Uterus (tissue), 3 donors: ENCODE measurements at regions not wholly inside any gene's neighbourhood (a gene's known extent, or its start where the extent isn't known, plus 50 kb on each side); places are given as distances from the start of the nearest gene placed in this dataset.

Experiments used
- DNase-seq, 2 donors: peaks; one replicate each; pipeline ENCODE4 v3.0.0-alpha.2; 2019 to 2020
- H3K27ac ChIP-seq, 2 donors: fragments of 200-600 bp; sonication (generic); 1 replicate in 1 of 2; 2 replicates in 1 of 2; pipeline ENCODE4 v1.5.1; 2016 to 2018
- H3K27me3 ChIP-seq, 2 donors: fragments of 200-600 bp; sonication (generic); one replicate each; pipeline ENCODE4 v1.5.1; 2018 to 2019; ENCODE audit warnings: control low read depth in 1 of 2
- H3K36me3 ChIP-seq, 2 donors: fragments of 200-600 bp; sonication (generic); one replicate each; pipeline ENCODE4 v1.5.1; 2019; ENCODE audit warnings: control low read depth in 1 of 2
- H3K4me1 ChIP-seq, 2 donors: fragments of 200-600 bp; sonication (generic); one replicate each; pipeline ENCODE4 v1.5.1; 2018 to 2019; ENCODE audit warnings: control low read depth in 1 of 2
- H3K4me3 ChIP-seq, 2 donors: fragments of 200-600 bp; sonication (generic); 1 replicate in 1 of 2; 2 replicates in 1 of 2; pipeline ENCODE4 v1.5.1; 2018 to 2019; ENCODE audit warnings: mild to moderate bottlenecking in 1 of 2
- H3K9me3 ChIP-seq, 2 donors: fragments of 200-600 bp; sonication (generic); one replicate each; pipeline ENCODE4 v1.5.1; 2019; ENCODE audit warnings: control low read depth in 1 of 2
- POLR2A ChIP-seq, 2 donors: fragments of 450-650 bp; IDR thresholded peaks; one replicate each; pipeline ENCODE4 v1.6.1; 2016; ENCODE audit warnings: antibody characterized with exemption in 2 of 2, mild to moderate bottlenecking in 1 of 2, moderate library complexity in 1 of 2
- intact Hi-C: fragments of 100-400 bp; cut with DNase I; formaldehyde crosslinking; loops from one replicate; pipeline ENCODE4 v1.15.1; 2023; ENCODE audit warnings: low total_unique reads
- TF ChIP-seq, protein P1 (sequence below), 4 experiments: fragments of 200-600 bp in 2 of 4; fragments of 450-650 bp in 2 of 4; sonication (generic) in 2 of 4; IDR thresholded peaks; one replicate each; pipeline ENCODE4 v1.5.1; 2016 to 2019; ENCODE audit warnings: antibody characterized with exemption in 4 of 4, mild to moderate bottlenecking in 2 of 4, moderate library complexity in 1 of 4
- donor health status: DM: yes; HTN: yes; CAD: no.

DNA sequence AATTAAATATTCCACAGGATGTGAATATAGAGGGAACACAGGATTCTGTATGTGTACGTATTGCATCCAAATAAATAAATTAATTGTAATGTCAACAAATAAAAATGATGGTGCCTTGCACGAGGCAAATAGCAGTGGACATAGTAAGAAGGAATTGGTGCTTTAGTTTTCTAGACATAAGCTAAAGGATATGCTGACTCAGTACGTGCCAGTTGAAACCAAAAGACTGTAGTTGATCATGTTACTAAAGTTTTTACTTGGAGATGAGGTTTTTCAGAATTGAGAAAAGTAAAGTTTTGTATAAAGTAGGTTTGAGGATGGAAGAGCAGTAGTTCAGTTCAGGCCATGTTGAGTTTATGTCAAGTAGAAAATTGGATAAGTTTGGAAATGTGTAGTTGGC is 807.2 kb downstream of the SLC16A7 start:
- Histone ChIP-seq H3K9me3 (no peaks in the 10 kb centered on the region), H3K27me3 (no peaks in the 10 kb centered on the region), H3K4me3 (no peak overlapping the region), H3K27ac (no peak overlapping the region), H3K36me3 (no peaks in the 10 kb centered on the region), H3K4me1 (no peaks in the 10 kb centered on the region)
- no peak for DNase-seq
- TF ChIP-seq, protein P1, sequence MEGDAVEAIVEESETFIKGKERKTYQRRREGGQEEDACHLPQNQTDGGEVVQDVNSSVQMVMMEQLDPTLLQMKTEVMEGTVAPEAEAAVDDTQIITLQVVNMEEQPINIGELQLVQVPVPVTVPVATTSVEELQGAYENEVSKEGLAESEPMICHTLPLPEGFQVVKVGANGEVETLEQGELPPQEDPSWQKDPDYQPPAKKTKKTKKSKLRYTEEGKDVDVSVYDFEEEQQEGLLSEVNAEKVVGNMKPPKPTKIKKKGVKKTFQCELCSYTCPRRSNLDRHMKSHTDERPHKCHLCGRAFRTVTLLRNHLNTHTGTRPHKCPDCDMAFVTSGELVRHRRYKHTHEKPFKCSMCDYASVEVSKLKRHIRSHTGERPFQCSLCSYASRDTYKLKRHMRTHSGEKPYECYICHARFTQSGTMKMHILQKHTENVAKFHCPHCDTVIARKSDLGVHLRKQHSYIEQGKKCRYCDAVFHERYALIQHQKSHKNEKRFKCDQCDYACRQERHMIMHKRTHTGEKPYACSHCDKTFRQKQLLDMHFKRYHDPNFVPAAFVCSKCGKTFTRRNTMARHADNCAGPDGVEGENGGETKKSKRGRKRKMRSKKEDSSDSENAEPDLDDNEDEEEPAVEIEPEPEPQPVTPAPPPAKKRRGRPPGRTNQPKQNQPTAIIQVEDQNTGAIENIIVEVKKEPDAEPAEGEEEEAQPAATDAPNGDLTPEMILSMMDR (IDR thresholded peaks at IDR 0.05) = no peak
- TF ChIP-seq POLR2A (IDR thresholded peaks at IDR 0.05) = no peak
- intact Hi-C loops = no loop called here

DNA sequence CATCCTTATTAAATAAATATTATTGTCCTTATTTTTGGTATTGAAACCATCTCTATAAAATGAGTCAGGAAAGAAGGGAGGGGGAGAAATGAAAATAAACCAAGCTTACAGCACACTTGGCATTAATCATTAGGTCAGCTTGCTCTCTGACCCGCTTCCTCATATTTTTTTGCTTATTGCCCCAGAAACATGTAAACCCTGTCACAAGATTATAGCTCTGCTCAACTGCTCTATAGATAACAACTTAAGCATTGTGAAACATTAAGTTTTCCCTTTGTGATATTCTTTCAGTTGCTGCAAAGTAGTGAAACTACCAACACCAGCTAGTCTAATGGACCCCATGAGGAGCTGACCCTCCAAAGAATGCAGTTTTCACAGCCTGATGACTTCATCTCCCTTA is 819.5 kb downstream of the SLC16A7 start:
- no peaks in the 10 kb centered on the region for H3K4me1 ChIP-seq
- TF ChIP-seq, protein P1 (IDR thresholded peaks at IDR 0.05) = no peak
- no peak overlapping the region for H3K4me3 ChIP-seq
- intact Hi-C loops = no loop called here
- no peaks in the 10 kb centered on the region for H3K27me3 ChIP-seq
- H3K27ac ChIP-seq = no peak overlapping the region
- no peaks in the 10 kb centered on the region for H3K9me3 ChIP-seq
- H3K36me3 ChIP-seq = no peaks in the 10 kb centered on the region
- DNase-seq = no peak

DNA sequence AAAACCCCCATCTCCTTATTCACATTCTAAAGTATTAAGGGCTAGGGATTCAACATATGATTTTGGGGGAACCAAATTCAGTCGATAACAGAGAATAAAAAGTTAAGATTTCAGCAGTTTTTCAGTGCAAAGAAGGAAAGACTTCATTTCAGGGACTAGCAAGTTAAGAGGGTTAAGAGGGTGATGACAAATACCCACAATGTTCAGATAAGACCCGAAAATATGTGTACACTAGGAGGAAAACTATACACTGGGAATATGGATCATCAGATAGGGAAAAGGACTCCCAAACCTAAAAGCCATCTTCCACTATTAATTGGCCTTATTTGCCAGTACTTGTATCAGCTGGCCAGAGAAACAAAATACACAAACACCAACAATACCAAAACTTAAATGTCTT is 824.2 kb downstream of the SLC16A7 start:
- H3K9me3 ChIP-seq = no peaks in the 10 kb centered on the region
- intact Hi-C loops = no loop called here
- TF ChIP-seq POLR2A (IDR thresholded peaks at IDR 0.05) = no peak
- TF ChIP-seq, protein P1 (IDR thresholded peaks at IDR 0.05) = no peak
- no peak overlapping the region for H3K4me3 ChIP-seq
- DNase-seq = no peak
- H3K27ac ChIP-seq = no peak overlapping the region
- no peaks in the 10 kb centered on the region for H3K4me1 ChIP-seq
- no peaks in the 10 kb centered on the region for H3K36me3 ChIP-seq
- no peaks in the 10 kb centered on the region for H3K27me3 ChIP-seq

DNA sequence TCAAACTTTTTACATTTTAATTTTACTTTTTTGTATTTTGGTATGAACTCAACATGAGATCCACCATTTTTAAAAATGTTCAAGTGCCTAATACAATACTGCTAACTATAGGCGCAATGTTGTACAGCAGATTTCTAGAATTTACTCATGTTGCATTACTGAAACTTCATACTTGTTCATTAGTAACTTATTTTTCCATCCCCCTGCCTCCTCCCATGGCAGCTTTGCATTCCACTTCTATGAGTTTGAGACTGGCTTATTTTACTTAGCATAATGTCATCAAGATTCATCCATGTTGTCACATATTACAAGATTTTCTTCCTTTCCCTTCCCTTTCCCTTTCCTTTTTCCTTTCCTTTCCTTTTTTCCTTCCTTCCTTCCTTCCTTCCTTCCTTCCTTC is 825.9 kb downstream of the SLC16A7 start:
- no peaks in the 10 kb centered on the region for H3K36me3 ChIP-seq
- H3K9me3 ChIP-seq = no peaks in the 10 kb centered on the region
- no peaks in the 10 kb centered on the region for H3K27me3 ChIP-seq
- H3K4me1 ChIP-seq = no peaks in the 10 kb centered on the region
- intact Hi-C loops = no loop called here
- H3K4me3 ChIP-seq = no peak overlapping the region
- DNase-seq = no peak
- H3K27ac ChIP-seq = no peak overlapping the region
- TF ChIP-seq, protein P1 (IDR thresholded peaks at IDR 0.05) = no peak
- TF ChIP-seq POLR2A (IDR thresholded peaks at IDR 0.05) = no peak

DNA sequence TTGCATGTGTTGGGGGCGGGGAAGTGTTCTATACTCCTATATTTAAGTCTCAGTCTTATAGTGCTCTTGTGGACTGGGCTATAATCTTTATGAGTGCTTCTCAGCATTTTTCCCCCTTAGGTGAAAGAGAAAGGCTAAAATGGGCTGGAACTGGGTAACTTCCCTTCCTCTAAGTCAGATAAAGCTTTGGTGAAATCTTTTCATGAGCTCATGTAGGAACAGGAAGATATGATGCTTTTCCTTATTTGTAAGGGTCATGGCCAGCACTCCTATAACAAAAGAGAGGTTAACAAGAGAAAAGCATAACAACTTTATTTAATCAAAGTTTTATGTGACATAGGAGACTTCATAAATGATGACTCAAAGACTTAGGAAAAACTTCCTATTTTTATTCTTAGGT is 841.5 kb downstream of the SLC16A7 start:
- Histone ChIP-seq H3K4me1 (no peaks in the 10 kb centered on the region), H3K9me3 (no peaks in the 10 kb centered on the region), H3K36me3 (no peaks in the 10 kb centered on the region), H3K27me3 (no peaks in the 10 kb centered on the region), H3K4me3 (no peak overlapping the region), H3K27ac (no peak overlapping the region)
- TF ChIP-seq, protein P1 (IDR thresholded peaks at IDR 0.05) = no peak
- TF ChIP-seq POLR2A (IDR thresholded peaks at IDR 0.05) = no peak
- intact Hi-C loops = no loop called here
- no peak for DNase-seq
